GM12873 (cell line): ENCODE measurements at regions not wholly inside any gene's neighbourhood (a gene's known extent, or its start where the extent isn't known, plus 50 kb on each side); places are given as distances from the start of the nearest gene placed in this dataset.

Experiments
- CTCF ChIP-seq: IDR thresholded peaks from 2 replicates; pipeline ENCODE4 v1.5.1; 2012; ENCODE audit warnings: low read depth, mild to moderate bottlenecking, moderate library complexity, low read length, control low read depth; ENCODE audit not compliant: insufficient read depth; ENCODE audit errors: missing control alignments

GRCh38 chr2:217361483-217361880 lies 501.6 kb upstream of the TNP1 start:
- no peak for TF ChIP-seq CTCF

GRCh38 chr2:217360781-217361482 lies 501.1 kb upstream of the TNP1 start:
- no peak for TF ChIP-seq CTCF

- no peak for TF ChIP-seq CTCF
Measured at GRCh38 chr2:217360111-217360510, 500.2 kb upstream of the TNP1 start.

GRCh38 chr2:217357886-217358620 lies 498.2 kb upstream of the TNP1 start:
- no peak for TF ChIP-seq CTCF

GRCh38 chr2:217356781-217357180 lies 496.9 kb upstream of the TNP1 start:
- TF ChIP-seq CTCF = no peak

GRCh38 chr2:217356142-217356541 lies 496.3 kb upstream of the TNP1 start:
- no peak for TF ChIP-seq CTCF

GRCh38 chr2:217353591-217353990 lies 493.7 kb upstream of the TNP1 start:
- no peak for TF ChIP-seq CTCF
